A673 (cell line): ENCODE measurements at regions not wholly inside any gene's neighbourhood (a gene's known extent, or its start where the extent isn't known, plus 50 kb on each side); places are given as distances from the start of the nearest gene placed in this dataset.

Experiments used
- BruUV-seq: library from RNA; stranded (reverse); fragments of 400-500 nt; replicated peaks from 2 replicates; lab custom pipeline; 2021; lab: Mats Ljungman, UMichigan
- CTCF ChIA-PET: fragments of 300-600 bp; sonication (Branson Sonifier 250); formaldehyde crosslinking; loops from one replicate; lab custom pipeline; 2022; ENCODE audit warnings: antibody characterized with exemption; lab: Charles Lee
- POLR2A ChIA-PET: fragments of 300-600 bp; sonication (Branson Sonifier 250); formaldehyde crosslinking; loops from one replicate; lab custom pipeline; 2022; ENCODE audit warnings: antibody characterized with exemption; ENCODE audit not compliant: low non-redundant PET; lab: Charles Lee
- DNase-seq: peaks from one replicate; pipeline ENCODE4 v3.0.0-alpha.2; 2015; ENCODE audit warnings: low spot score
- H3K27ac ChIP-seq: fragments of 200-600 bp; sonication (generic); 2 replicates; pipeline ENCODE4 v1.5.1; 2016; ENCODE audit warnings: mixed run types, low read depth, mild to moderate bottlenecking, mixed read lengths, antibody characterized with exemption, low read length; ENCODE audit not compliant: poor library complexity, severe bottlenecking
- H3K27me3 ChIP-seq: fragments of 200-600 bp; sonication (generic); replicated peaks from 2 replicates; pipeline ENCODE4 v1.6.1; 2017; ENCODE audit warnings: mixed run types, low read depth, mild to moderate bottlenecking, mixed read lengths, antibody characterized with exemption, low read length; ENCODE audit not compliant: insufficient read depth, poor library complexity
- H3K36me3 ChIP-seq: fragments of 200-600 bp; sonication (generic); 2 replicates; pipeline ENCODE4 v1.6.1; 2016; ENCODE audit warnings: mixed run types, mild to moderate bottlenecking, mixed read lengths, antibody characterized with exemption, low read length; ENCODE audit not compliant: insufficient read depth, poor library complexity, severe bottlenecking
- H3K4me1 ChIP-seq: fragments of 200-600 bp; sonication (generic); 2 replicates; pipeline ENCODE4 v1.6.1; 2017; ENCODE audit warnings: mixed run types, mild to moderate bottlenecking, mixed read lengths, antibody characterized with exemption, low read length; ENCODE audit not compliant: insufficient read depth, poor library complexity, severe bottlenecking
- H3K4me3 ChIP-seq: fragments of 200-600 bp; sonication (generic); 2 replicates; pipeline ENCODE4 v1.5.1; 2016; ENCODE audit warnings: low read depth, mixed run types, mild to moderate bottlenecking, mixed read lengths, low read length; ENCODE audit not compliant: poor library complexity, severe bottlenecking
- H3K9me3 ChIP-seq: fragments of 200-600 bp; sonication (generic); 2 replicates; pipeline ENCODE4 v1.6.1; 2016; ENCODE audit warnings: mixed run types, low read depth, mild to moderate bottlenecking, mixed read lengths, antibody characterized with exemption, low read length; ENCODE audit not compliant: poor library complexity, severe bottlenecking
- EZH2 ChIP-seq: fragments of 200-600 bp; sonication (generic); IDR thresholded peaks from 2 replicates; pipeline ENCODE4 v1.6.1; 2017; ENCODE audit warnings: borderline replicate concordance, low read depth, mild to moderate bottlenecking, mixed read lengths, antibody characterized with exemption, low read length; ENCODE audit not compliant: poor library complexity, severe bottlenecking
- intact Hi-C: fragments of 100-400 bp; cut with micrococcal nuclease; formaldehyde crosslinking; loops from one replicate; pipeline ENCODE4 v1.10.0; 2022; ENCODE audit not compliant: unreplicated experiment
- TF ChIP-seq, protein P1 (sequence below): fragments of 300-800, 200-600 bp; sonication (generic); conservative IDR thresholded peaks from 2 replicates; pipeline ENCODE4 v1.5.1; 2017; ENCODE audit warnings: low read depth, mild to moderate bottlenecking, antibody characterized with exemption, low read length, moderate library complexity, mixed read lengths

DNA sequence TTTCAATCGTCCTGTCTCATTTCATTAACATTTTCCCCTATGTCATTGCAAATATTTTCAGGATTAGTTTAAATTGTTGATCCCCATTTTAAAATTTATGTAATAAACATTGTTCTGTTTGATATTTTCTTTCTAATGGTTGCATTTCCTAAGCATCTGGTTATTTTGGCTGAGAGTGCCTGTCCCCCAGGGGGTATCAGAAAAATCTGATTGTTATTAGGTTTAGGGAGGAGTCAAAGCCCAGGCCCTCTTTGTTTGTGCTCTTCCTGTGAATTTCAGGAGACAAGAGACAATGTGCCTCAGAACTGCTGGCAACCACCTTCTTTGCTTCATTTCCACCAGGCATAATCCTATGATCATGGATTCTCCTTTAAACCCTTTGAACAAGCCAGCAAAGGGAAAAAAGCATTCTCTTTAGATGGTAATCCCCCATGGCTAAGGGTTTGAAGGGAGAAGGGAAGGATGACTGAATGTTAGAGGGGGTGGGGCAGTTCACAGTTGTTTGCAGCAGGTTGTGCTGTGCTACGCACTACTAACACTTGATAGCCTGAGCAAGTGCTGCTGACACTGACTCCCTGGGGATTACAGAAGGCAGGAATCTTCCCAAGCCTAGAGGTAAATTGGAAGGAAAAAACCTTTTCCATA is 462.4 kb upstream of the LRRC4C start:
- DNase-seq: no peak
- TF ChIP-seq, protein P1, sequence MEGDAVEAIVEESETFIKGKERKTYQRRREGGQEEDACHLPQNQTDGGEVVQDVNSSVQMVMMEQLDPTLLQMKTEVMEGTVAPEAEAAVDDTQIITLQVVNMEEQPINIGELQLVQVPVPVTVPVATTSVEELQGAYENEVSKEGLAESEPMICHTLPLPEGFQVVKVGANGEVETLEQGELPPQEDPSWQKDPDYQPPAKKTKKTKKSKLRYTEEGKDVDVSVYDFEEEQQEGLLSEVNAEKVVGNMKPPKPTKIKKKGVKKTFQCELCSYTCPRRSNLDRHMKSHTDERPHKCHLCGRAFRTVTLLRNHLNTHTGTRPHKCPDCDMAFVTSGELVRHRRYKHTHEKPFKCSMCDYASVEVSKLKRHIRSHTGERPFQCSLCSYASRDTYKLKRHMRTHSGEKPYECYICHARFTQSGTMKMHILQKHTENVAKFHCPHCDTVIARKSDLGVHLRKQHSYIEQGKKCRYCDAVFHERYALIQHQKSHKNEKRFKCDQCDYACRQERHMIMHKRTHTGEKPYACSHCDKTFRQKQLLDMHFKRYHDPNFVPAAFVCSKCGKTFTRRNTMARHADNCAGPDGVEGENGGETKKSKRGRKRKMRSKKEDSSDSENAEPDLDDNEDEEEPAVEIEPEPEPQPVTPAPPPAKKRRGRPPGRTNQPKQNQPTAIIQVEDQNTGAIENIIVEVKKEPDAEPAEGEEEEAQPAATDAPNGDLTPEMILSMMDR: no peak
- no peak for TF ChIP-seq EZH2
- ChIA-PET POLR2A (no interaction called here), CTCF (no interaction called here)
- no peaks in the 10 kb centered on the region for H3K27me3 ChIP-seq
- no peaks in the 10 kb centered on the region for H3K4me1 ChIP-seq
- no TSS peak for BruUV-seq
- intact Hi-C loops: no loop called here
- H3K27ac ChIP-seq: no peak overlapping the region
- H3K9me3 ChIP-seq: peaks cover 30% of the 10 kb centered on the region
- no peaks in the 10 kb centered on the region for H3K36me3 ChIP-seq
- H3K4me3 ChIP-seq: no peak overlapping the region

DNA sequence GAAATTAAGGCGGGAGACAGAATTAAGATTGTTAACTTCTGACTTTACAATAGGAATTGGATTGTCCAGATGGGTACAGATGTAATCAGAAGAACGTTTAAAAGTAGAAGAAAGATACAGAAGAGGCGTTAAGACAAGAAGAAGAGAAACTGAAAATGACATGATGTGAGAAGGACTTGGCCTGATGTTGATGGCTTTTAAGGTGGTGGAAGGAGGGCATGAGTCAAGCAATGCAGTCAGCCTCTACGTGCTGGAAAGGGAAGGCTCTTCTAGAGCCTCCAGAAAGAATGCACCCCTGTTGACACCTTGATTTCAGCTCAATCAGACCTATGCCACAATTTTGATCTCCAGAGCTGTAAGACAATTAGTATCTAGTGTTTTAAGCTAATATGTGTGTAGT is 466.9 kb upstream of the LRRC4C start:
- H3K27ac ChIP-seq: no peak overlapping the region
- H3K36me3 ChIP-seq: no peaks in the 10 kb centered on the region
- intact Hi-C loops: no loop called here
- no peak overlapping the region for H3K4me3 ChIP-seq
- CTCF ChIA-PET: no interaction called here
- BruUV-seq: no TSS peak
- POLR2A ChIA-PET: no interaction called here
- no peaks in the 10 kb centered on the region for H3K27me3 ChIP-seq
- no peaks in the 10 kb centered on the region for H3K4me1 ChIP-seq
- no peak for DNase-seq
- TF ChIP-seq, protein P1: no peak
- TF ChIP-seq EZH2: no peak
- H3K9me3 ChIP-seq: peaks cover 9% of the 10 kb centered on the region

DNA sequence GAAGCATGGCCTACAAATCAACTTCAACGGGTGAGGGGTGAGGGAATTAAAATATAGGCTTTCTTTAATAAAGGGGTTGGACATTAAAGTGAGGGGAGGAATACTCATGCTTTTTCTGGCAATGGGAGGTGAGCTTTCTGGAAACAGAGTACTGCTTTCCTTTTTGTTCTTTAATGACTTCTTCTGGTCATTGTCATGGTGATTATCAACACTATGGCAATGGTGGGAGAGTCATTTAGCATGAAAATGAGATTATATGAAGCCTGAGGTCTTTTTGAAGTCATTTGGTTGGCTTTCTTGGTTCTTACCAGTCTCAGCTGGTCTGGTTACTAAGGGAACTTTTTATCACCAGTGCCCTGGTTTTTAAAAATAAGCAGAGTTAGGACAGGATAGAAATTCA is 475.8 kb upstream of the LRRC4C start:
- intact Hi-C loops: no loop called here
- no TSS peak for BruUV-seq
- TF ChIP-seq EZH2: no peak
- TF ChIP-seq, protein P1: no peak
- Histone ChIP-seq H3K9me3 (peaks cover 53% of the 10 kb centered on the region), H3K27ac (no peak overlapping the region), H3K4me1 (no peaks in the 10 kb centered on the region), H3K36me3 (no peaks in the 10 kb centered on the region), H3K27me3 (no peaks in the 10 kb centered on the region), H3K4me3 (no peak overlapping the region)
- CTCF ChIA-PET: no interaction called here
- POLR2A ChIA-PET: no interaction called here
- no peak for DNase-seq
